Sciatic nerve (tissue), 2 donors: ENCODE measurements at regions not wholly inside any gene's neighbourhood (a gene's known extent, or its start where the extent isn't known, plus 50 kb on each side); places are given as distances from the start of the nearest gene placed in this dataset.
A peak's percentile ranks its signal among the peaks of the same experiment; 100 is the strongest.
"Not testable (repeated sequence)": the region's sequence is repeated elsewhere in the genome, so short reads cannot be mapped to it uniquely, and the experiment has no call there.

Source experiments
- ATAC-seq: fragments of 200-7000 bp; cut with Tn5 transposase; one replicate; pipeline ENCODE4 v1.9.1; 2020; ENCODE audit warnings: mild to moderate bottlenecking, moderate library complexity
- DNase-seq: peaks from one replicate; pipeline ENCODE4 v3.0.0-alpha.2; 2020; ENCODE audit warnings: low spot score
- intact Hi-C: fragments of 100-400 bp; cut with DNase I; formaldehyde crosslinking; loops from one replicate; pipeline ENCODE4 v1.14.2; 2022
- donor health status: DM: no; HTN: no; CAD: no.
- donor health status: DM: no; HTN: no; CAD: no.

DNA sequence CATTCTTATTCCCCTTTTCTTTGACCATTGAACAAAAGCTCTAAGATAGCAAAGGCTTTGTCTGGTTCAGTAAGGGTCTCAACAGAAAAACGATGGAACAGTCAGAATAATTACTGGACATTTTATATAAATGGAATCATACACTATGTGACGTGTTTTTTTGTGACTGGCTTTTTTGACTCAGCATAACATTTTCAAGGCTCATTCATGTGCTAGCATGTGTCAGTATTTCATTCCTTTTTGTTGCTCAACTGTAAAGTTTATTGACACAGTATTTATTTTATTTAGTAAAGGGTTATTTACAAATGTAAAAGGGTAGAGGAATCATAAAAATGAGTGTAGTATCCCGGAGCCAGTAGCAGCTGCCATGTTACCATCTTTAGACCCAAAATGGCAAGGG, 226.2 kb downstream of the CDRT15L2 start:
- ATAC-seq (no peak), DNase-seq (no peak)
- intact Hi-C loops, result no loop called here

- DNase-seq, ATAC-seq, intact Hi-C loops: not testable (repeated sequence)
Observed at GRCh38 chr17:20807566-20807965, 228.0 kb downstream of the CDRT15L2 start.

DNA sequence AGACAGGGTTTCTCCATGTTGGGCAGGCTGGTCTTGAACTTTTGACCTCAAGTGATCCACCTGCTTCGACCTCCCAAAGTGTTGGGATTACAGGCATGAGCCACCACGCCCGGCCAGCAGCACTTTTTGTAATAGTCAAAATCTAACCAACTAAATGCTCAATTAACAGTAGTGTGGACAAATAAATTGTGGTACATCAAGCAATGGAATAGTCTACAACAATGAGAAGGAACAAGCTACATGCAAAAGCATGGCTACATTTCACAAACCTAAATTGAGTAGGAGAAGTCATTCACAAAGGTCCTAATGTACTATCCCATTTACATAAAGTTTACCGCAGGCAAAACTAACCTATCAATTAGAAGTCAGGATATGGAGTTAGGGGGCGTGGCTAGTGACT, 227.4 kb downstream of the USP22 start:
- DNase-seq, intact Hi-C loops, ATAC-seq: not testable (repeated sequence)

- intact Hi-C loops, result no loop called here
- DNase-seq (no peak), ATAC-seq (no peak)
Observed at GRCh38 chr17:20823905-20824304, 218.9 kb downstream of the USP22 start.

DNA sequence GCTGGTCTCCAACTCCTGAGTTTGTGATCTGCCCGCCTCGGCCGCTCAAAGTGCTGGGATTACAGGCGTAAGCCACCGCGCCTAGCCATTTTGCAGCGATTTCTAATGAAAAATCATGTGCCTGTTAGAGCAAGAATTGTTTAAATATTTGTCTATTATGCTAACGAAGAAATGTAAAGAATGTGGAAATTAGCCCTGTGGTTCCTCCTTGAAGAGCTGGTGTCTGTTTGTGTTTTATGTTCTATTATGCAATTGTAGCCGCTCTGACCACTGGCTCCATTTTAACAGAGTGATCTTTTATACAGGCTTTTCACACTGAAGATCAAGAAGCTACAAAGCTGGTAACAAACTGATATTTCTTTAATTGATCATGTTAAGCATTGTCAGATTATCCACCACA, 217.3 kb downstream of the USP22 start:
- intact Hi-C loops, result no loop called here
- DNase-seq, result no peak
- ATAC-seq, result no peak

DNA sequence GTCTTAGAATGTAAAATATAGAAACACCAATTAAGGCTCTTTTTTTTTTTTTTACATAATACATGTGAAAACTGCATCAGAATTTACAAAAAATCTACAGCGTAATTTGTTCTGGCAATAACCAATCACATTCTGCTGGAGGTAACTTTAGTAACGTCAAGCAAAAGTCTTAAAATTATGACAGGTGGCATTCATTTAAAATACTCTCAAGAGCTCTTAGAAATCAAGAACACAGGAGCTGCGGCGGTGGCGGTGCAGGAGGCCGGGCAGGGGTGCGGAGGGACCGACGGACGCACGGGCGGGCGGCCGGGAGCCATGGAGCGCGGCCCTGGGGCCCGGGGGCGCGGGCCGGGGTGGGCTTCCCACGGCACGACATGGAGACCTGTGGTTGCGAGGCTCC, 202.4 kb downstream of the USP22 start:
- ATAC-seq, DNase-seq, intact Hi-C loops: not testable (repeated sequence)

- ATAC-seq, intact Hi-C loops, DNase-seq: not testable (repeated sequence)
Observed at GRCh38 chr17:20840987-20841865, 201.6 kb downstream of the USP22 start.

GRCh38 chr17:20842012-20842411, 200.8 kb downstream of the USP22 start:
- ATAC-seq, intact Hi-C loops, DNase-seq: not testable (repeated sequence)

DNA sequence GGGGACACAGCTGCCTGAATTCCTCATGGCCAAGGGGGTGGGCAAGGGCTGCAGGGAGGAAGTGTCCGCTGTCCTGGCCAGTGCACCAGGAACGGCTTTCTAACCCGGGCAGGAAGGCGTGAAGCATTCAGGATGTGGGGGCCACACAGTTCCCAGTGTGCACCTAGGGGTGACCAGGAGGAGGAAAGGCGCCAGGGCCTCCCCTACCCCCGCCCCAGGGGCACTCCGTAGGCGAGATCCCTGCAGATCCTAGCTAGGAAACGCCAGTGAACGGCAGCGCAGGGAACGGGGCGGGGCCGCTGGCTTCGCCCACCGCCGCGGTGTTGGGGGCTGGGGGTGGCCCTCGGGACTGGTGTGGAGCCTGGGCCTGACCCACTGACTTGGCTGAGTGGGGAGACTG, 199.6 kb downstream of the USP22 start:
- DNase-seq, ATAC-seq, intact Hi-C loops: not testable (repeated sequence)

GRCh38 chr17:20843799-20844553, 198.8 kb downstream of the USP22 start:
- ATAC-seq, DNase-seq, intact Hi-C loops: not testable (repeated sequence)

- DNase-seq, ATAC-seq, intact Hi-C loops: not testable (repeated sequence)
Observed at GRCh38 chr17:20848869-20849443, 193.9 kb downstream of the USP22 start.

GRCh38 chr17:20851591-20852238, 191.1 kb downstream of the USP22 start:
- ATAC-seq, DNase-seq, intact Hi-C loops: not testable (repeated sequence)

DNA sequence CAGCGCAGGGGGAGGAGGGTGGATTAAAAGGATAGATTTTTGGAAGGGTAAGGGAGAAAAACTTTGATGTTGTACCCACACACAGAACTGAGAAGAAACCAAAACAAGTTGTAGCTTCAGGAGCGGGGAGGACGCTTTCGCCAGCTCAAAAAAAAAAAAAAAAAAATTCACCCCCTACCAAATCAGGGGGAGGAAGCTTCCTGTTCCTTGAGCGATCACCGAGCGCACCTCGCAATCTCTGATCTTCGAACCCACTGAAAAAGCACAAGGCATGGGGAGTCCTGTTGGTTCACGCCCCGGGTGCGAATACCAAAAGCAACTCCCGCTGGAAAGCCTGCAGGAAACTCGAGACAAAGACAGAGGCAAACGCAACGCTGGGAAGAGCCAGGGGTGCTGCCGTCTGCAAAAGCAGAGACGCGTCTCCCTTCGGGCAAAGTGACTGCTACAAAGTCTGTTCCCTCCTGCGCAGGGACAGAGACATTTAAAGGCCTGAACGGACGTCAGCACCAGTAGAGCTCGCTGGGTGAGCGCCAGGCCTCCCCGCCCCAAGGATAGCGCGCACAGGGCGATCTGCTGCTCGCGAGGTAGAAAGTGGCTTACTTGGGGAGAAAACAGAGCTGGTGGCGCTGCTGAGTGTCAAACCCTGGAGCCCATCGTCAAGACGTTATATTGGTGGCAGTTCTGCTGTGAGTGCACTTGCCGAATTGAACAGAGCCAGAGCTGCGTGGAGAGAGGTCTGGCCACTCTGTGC, 190.4 kb downstream of the USP22 start:
- peak; percentile 30 for ATAC-seq
- intact Hi-C loops, result no loop called here
- peak; percentile 53 for DNase-seq

DNA sequence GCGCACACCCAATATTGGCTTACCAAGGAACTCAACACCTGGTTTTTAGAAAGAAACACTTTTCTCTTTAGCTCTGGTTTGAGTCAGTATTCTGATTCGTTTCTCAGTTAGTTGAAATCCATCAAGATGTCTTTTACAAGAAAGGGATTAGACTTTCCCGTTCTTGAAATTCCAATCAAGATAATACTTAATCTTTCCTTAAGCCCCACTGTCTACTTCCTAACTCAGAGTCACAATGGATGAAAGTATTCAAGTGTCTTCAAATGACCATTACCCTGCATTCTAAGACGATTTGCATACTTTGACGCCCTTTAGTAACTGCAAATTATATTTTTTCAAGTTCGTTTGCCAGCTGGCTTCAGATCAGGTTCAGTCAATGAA, 189.8 kb downstream of the USP22 start:
- ATAC-seq, result no peak
- DNase-seq, result no peak
- intact Hi-C loops, result no loop called here

DNA sequence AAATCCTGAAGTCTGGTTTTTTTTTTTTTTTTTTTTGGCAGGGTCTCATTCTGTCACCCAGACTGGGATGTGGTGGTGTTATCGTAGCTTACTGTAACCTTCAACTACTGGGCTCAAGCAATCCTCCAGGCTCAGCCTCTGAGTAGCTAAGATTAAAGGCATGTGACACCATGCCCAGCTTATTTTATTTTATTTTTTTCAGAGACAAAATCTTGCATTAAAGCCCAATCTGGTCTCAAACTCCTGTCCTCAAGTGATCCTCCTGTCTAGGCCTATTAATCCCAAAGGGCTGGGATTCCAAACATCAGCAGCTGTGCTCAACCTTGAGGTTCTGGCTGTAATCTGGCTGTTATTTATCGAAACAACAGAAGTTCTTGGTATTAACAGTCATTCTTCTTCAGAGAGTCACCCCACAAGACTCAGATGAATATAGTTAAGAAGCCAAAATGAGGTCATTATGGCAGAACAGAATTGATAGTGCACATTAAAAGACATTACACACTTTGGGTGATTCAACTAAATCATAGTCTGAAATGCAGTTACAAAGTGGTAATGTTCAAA, 186.8 kb downstream of the USP22 start:
- DNase-seq, intact Hi-C loops, ATAC-seq: not testable (repeated sequence)

GRCh38 chr17:20866444-20867209, 176.2 kb downstream of the USP22 start:
- DNase-seq, ATAC-seq, intact Hi-C loops: not testable (repeated sequence)

DNA sequence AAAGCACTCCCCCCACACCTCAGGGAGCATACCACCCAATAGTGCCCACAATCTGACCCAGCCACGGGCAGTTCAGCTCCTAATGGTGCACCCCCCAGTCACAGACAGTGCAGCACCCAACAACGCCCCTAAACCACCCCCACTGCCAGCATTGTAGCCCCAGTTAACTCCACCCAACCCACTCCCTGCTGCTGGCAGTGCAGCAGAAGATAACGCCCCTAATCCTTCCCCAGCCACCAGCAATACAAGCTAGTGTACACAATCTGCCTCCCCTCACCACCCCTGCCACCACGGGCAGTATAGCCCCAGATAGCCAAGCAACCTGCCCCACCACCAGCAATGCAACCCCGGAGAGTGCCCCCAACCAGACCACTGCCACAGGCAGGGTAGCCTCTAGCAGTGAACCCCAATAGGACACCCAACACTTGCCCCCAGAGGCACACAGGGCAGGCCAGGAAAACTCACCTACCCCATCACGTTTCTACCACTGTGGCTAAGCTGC, 175.3 kb downstream of the USP22 start:
- DNase-seq, ATAC-seq, intact Hi-C loops: not testable (repeated sequence)
